ENCODE measurements at regions not wholly inside any gene's neighbourhood (a gene's known extent, or its start where the extent isn't known, plus 50 kb on each side); places are given as distances from the start of the nearest gene placed in this dataset.

DNA sequence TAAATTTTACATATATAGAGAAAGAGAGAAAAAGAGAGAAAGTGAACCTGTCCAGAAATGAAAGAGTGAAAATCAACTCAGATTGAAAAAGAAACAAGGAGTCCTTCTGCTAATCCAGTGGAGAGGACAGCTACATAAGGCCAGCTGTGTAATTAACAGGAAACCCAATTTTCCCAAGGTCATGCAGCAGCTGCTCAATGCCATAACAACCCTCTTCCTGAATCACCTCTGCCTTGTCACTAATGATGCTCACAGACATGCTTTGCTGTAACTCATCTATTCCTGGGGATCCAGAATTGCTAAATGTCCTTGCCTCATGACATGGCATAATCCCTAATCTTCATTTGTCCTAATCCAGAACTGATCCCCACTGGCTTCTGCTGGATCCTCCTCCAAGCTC lies 288.6 kb downstream of the NEBL start:
- Histone ChIP-seq H3K36me3 (ENCODE audit: control insufficient read depth in 2 of 2, insufficient read depth in 2 of 2, low read length in 1 of 2) (no peaks in the 10 kb centered on the region), H3K9me3 (ENCODE audit: control insufficient read depth in 2 of 2, insufficient read depth in 1 of 2, low read length in 1 of 2) (no peaks in the 10 kb centered on the region), H3K27me3 (ENCODE audit: control insufficient read depth in 2 of 2, insufficient read depth in 1 of 2, low read length in 1 of 2) (no peaks in the 10 kb centered on the region), H3K4me3 (ENCODE audit: low read length in 2 of 2) (no peak overlapping the region), H3K4me1 (ENCODE audit: control insufficient read depth in 2 of 2, insufficient read depth in 2 of 2, low read length in 2 of 2) (no peaks in the 10 kb centered on the region), H3K27ac (ENCODE audit: low read depth in 1 of 2, low read length in 1 of 2) (no peak overlapping the region)
- no peak for DNase-seq (ENCODE audit: low read depth in 6 of 9, low spot score in 9 of 9)

DNA sequence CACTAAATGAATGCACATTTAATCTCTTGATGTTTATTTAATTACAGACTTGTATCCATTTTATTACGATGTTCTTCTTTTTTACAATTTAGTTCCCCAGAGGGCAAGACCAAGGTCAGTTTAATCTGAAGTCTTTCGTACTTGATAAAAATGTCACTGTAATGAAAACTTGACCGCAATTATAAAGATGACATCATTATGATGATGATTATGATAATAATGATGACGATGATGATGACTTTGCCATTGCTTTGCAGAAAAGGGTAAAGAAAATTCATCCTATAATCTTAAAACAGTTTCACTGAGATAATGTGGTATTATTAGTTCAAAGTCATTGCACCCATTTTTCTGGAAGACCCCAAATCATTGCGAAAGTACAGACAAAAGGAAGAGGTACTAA lies 290.1 kb downstream of the NEBL start:
- no peak overlapping the region for H3K4me3 ChIP-seq (ENCODE audit: low read length in 2 of 2)
- WGBS: 95% methylated on average over 5 of the region's 5 CpGs
- H3K27me3 ChIP-seq (ENCODE audit: control insufficient read depth in 2 of 2, insufficient read depth in 1 of 2, low read length in 1 of 2): no peaks in the 10 kb centered on the region
- H3K9me3 ChIP-seq (ENCODE audit: control insufficient read depth in 2 of 2, insufficient read depth in 1 of 2, low read length in 1 of 2): no peaks in the 10 kb centered on the region
- no peak overlapping the region for H3K27ac ChIP-seq (ENCODE audit: low read depth in 1 of 2, low read length in 1 of 2)
- H3K36me3 ChIP-seq (ENCODE audit: control insufficient read depth in 2 of 2, insufficient read depth in 2 of 2, low read length in 1 of 2): no peaks in the 10 kb centered on the region
- no peaks in the 10 kb centered on the region for H3K4me1 ChIP-seq (ENCODE audit: control insufficient read depth in 2 of 2, insufficient read depth in 2 of 2, low read length in 2 of 2)
- no peak for DNase-seq (ENCODE audit: low read depth in 6 of 9, low spot score in 9 of 9)

DNA sequence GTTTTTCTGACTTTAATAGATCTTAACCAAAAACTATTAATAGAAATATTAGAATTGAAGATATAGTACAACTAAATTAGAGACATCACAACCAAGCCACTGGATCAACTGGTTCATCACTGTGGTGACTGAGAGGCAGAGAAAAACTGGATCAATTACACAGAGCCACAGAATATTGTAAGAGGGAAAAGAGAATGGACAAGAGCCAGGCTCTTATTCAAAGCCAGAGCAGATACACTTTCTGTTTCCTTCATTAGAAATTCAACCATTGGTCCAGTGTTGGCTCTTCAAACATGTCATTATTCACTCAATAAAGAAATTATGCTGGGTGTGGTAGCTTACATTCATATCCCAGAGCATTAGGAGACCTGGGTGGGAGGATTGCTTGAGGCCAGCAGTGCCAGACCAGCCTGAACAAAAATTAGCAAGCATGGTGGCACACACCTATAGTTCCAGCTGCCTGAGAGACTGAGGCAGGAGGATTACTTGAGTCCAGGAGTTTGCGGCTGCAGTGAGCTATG lies 295.1 kb downstream of the NEBL start:
- no peaks in the 10 kb centered on the region for H3K4me1 ChIP-seq (ENCODE audit: control insufficient read depth in 2 of 2, insufficient read depth in 2 of 2, low read length in 2 of 2)
- no peaks in the 10 kb centered on the region for H3K27me3 ChIP-seq (ENCODE audit: control insufficient read depth in 2 of 2, insufficient read depth in 1 of 2, low read length in 1 of 2)
- H3K4me3 ChIP-seq (ENCODE audit: low read length in 2 of 2): no peak overlapping the region
- no peaks in the 10 kb centered on the region for H3K36me3 ChIP-seq (ENCODE audit: control insufficient read depth in 2 of 2, insufficient read depth in 2 of 2, low read length in 1 of 2)
- no peak overlapping the region for H3K27ac ChIP-seq (ENCODE audit: low read depth in 1 of 2, low read length in 1 of 2)
- 95% methylated on average over 1 of the region's 1 CpG for WGBS
- no peaks in the 10 kb centered on the region for H3K9me3 ChIP-seq (ENCODE audit: control insufficient read depth in 2 of 2, insufficient read depth in 1 of 2, low read length in 1 of 2)
- no peak for DNase-seq (ENCODE audit: low read depth in 6 of 9, low spot score in 9 of 9)

DNA sequence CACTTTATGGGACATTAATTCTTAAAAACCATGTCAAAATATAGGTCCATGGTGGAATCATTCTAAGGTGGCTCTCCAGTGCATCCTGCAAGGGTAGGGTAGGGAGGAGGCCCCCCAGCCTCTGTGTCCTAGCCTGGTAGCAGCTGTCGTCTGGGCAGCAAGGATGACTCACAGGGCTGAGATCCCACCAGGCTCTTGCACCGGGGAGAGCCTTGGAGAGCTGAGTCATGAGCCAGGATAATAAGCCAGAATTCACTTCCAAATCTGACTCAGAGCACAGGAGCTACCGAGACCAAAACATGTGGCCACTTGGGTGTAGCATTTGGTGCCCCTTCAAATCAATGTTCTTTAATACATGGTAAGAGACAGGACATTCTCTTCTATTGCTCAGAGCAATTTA lies 298.5 kb downstream of the NEBL start:
- DNase-seq (ENCODE audit: low read depth in 6 of 9, low spot score in 9 of 9): no peak
- H3K36me3 ChIP-seq (ENCODE audit: control insufficient read depth in 2 of 2, insufficient read depth in 2 of 2, low read length in 1 of 2): no peaks in the 10 kb centered on the region
- no peaks in the 10 kb centered on the region for H3K27me3 ChIP-seq (ENCODE audit: control insufficient read depth in 2 of 2, insufficient read depth in 1 of 2, low read length in 1 of 2)
- H3K9me3 ChIP-seq (ENCODE audit: control insufficient read depth in 2 of 2, insufficient read depth in 1 of 2, low read length in 1 of 2): no peaks in the 10 kb centered on the region
- no peak overlapping the region for H3K27ac ChIP-seq (ENCODE audit: low read depth in 1 of 2, low read length in 1 of 2)
- H3K4me1 ChIP-seq (ENCODE audit: control insufficient read depth in 2 of 2, insufficient read depth in 2 of 2, low read length in 2 of 2): no peaks in the 10 kb centered on the region
- no peak overlapping the region for H3K4me3 ChIP-seq (ENCODE audit: low read length in 2 of 2)
- WGBS: 86% methylated on average over 3 of the region's 3 CpGs

DNA sequence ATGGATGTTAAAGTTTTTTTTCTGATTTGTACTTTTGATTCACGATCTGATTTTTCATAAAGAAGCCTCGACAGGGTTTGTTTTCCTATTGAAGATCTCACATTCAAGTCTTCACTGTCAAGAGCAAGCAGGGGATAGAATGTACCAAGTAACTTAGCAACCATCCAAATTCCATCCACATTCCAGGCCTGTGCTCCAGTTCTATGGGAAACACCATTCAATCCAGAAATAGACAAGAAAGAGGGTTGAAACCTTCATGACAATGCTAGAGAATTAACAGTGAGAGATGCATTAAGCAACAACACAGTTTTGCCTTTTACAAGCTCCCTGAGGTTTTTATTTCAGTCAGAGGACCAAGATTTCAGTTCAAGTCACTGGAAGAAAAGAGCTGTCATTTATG lies 300.2 kb downstream of the NEBL start:
- DNase-seq (ENCODE audit: low read depth in 6 of 9, low spot score in 9 of 9): no peak
- no peak overlapping the region for H3K27ac ChIP-seq (ENCODE audit: low read depth in 1 of 2, low read length in 1 of 2)
- WGBS: 85% methylated on average over 2 of the region's 2 CpGs
- H3K36me3 ChIP-seq (ENCODE audit: control insufficient read depth in 2 of 2, insufficient read depth in 2 of 2, low read length in 1 of 2): no peaks in the 10 kb centered on the region
- no peak overlapping the region for H3K4me3 ChIP-seq (ENCODE audit: low read length in 2 of 2)
- no peaks in the 10 kb centered on the region for H3K4me1 ChIP-seq (ENCODE audit: control insufficient read depth in 2 of 2, insufficient read depth in 2 of 2, low read length in 2 of 2)
- no peaks in the 10 kb centered on the region for H3K27me3 ChIP-seq (ENCODE audit: control insufficient read depth in 2 of 2, insufficient read depth in 1 of 2, low read length in 1 of 2)
- H3K9me3 ChIP-seq (ENCODE audit: control insufficient read depth in 2 of 2, insufficient read depth in 1 of 2, low read length in 1 of 2): no peaks in the 10 kb centered on the region

DNA sequence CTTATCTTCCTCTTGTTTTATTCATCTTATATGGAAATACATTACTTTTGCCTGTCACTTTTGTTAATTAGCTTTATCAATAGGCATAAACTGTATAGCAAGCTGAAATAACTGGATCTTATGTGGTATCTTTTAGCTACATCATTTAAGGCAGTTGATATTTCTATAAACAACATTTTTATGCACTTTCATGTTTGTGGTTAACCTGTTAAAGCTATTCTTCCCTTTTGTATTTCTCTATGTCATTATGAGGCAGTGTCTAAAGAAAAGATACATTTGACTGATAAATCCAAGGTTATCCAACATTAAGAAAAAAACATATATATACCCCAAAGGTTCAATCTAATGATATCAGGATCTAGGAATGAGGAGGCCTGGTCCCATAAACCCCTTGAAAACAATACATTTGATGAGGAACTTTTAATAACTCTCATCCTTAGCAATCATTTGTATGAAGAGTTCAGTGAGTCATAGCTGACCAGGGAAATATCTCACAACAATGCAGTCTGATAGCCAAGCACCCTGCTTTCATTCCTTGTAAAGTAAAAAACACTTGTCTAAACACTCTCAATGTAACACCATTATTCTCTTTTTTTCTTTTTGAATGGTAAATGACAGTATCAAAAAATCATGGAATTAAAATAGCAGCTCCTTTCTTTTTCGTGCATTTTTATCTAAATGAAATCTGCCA lies 300.9 kb downstream of the NEBL start:
- DNase-seq (ENCODE audit: low read depth in 6 of 9, low spot score in 9 of 9): no peak
- no peaks in the 10 kb centered on the region for H3K27me3 ChIP-seq (ENCODE audit: control insufficient read depth in 2 of 2, insufficient read depth in 1 of 2, low read length in 1 of 2)
- no peak overlapping the region for H3K27ac ChIP-seq (ENCODE audit: low read depth in 1 of 2, low read length in 1 of 2)
- no peaks in the 10 kb centered on the region for H3K4me1 ChIP-seq (ENCODE audit: control insufficient read depth in 2 of 2, insufficient read depth in 2 of 2, low read length in 2 of 2)
- 89% methylated on average over 1 of the region's 1 CpG for WGBS
- no peak overlapping the region for H3K4me3 ChIP-seq (ENCODE audit: low read length in 2 of 2)
- no peaks in the 10 kb centered on the region for H3K36me3 ChIP-seq (ENCODE audit: control insufficient read depth in 2 of 2, insufficient read depth in 2 of 2, low read length in 1 of 2)
- H3K9me3 ChIP-seq (ENCODE audit: control insufficient read depth in 2 of 2, insufficient read depth in 1 of 2, low read length in 1 of 2): no peaks in the 10 kb centered on the region

DNA sequence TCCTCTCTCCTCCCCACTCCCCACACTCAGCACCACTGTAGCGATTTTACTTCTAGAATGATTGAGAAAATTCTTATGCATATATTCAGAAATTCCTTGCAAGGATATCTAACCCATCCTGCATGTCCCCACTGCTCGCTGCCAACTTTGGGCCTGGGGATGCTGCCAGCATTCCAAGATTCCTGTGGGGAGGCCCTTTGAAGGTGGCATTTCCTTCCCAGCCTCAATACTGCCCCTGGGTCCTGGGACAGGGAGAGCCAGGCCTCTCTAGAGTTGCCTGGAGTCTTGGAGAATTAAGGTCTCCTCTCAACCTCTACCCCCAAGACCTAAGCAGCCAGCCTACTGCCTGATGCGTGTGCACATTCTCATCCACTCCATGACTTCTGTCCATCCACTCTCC lies 303.5 kb downstream of the NEBL start:
- Histone ChIP-seq H3K4me3 (ENCODE audit: low read length in 2 of 2) (no peak overlapping the region), H3K36me3 (ENCODE audit: control insufficient read depth in 2 of 2, insufficient read depth in 2 of 2, low read length in 1 of 2) (no peaks in the 10 kb centered on the region), H3K27me3 (ENCODE audit: control insufficient read depth in 2 of 2, insufficient read depth in 1 of 2, low read length in 1 of 2) (no peaks in the 10 kb centered on the region), H3K27ac (ENCODE audit: low read depth in 1 of 2, low read length in 1 of 2) (no peak overlapping the region), H3K9me3 (ENCODE audit: control insufficient read depth in 2 of 2, insufficient read depth in 1 of 2, low read length in 1 of 2) (no peaks in the 10 kb centered on the region), H3K4me1 (ENCODE audit: control insufficient read depth in 2 of 2, insufficient read depth in 2 of 2, low read length in 2 of 2) (no peaks in the 10 kb centered on the region)
- DNase-seq (ENCODE audit: low read depth in 6 of 9, low spot score in 9 of 9): no peak
- 92% methylated on average over 3 of the region's 3 CpGs for WGBS

DNA sequence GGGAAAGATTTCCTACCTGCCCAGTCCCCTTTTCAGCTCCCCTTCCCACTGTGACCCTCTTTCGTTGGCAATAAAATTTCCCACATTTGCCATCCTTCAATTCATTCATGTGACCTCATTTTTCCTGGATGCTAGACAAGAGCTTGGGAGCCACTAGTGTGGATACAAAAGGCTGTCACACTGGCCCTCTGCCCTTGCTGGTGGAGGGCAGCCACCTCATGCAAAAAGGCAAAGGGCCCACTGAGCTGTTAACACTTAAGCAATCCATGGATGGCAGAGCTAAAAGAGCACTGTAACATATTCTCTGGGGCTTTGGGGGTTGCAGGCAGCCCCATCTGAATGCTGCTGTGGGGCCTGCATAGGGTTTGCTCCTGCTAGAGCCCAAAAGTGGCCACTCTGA lies 315.1 kb downstream of the NEBL start:
- peaks cover 0 to 3% of the 10 kb centered on the region in 2 donors for H3K9me3 ChIP-seq (ENCODE audit: control insufficient read depth in 2 of 2, insufficient read depth in 1 of 2, low read length in 1 of 2)
- no peaks in the 10 kb centered on the region for H3K36me3 ChIP-seq (ENCODE audit: control insufficient read depth in 2 of 2, insufficient read depth in 2 of 2, low read length in 1 of 2)
- WGBS: 92% methylated on average over 1 of the region's 1 CpG
- H3K27ac ChIP-seq (ENCODE audit: low read depth in 1 of 2, low read length in 1 of 2): no peak overlapping the region
- no peak for DNase-seq (ENCODE audit: low read depth in 6 of 9, low spot score in 9 of 9)
- H3K4me1 ChIP-seq (ENCODE audit: control insufficient read depth in 2 of 2, insufficient read depth in 2 of 2, low read length in 2 of 2): no peaks in the 10 kb centered on the region
- H3K27me3 ChIP-seq (ENCODE audit: control insufficient read depth in 2 of 2, insufficient read depth in 1 of 2, low read length in 1 of 2): no peaks in the 10 kb centered on the region
- no peak overlapping the region for H3K4me3 ChIP-seq (ENCODE audit: low read length in 2 of 2)

DNA sequence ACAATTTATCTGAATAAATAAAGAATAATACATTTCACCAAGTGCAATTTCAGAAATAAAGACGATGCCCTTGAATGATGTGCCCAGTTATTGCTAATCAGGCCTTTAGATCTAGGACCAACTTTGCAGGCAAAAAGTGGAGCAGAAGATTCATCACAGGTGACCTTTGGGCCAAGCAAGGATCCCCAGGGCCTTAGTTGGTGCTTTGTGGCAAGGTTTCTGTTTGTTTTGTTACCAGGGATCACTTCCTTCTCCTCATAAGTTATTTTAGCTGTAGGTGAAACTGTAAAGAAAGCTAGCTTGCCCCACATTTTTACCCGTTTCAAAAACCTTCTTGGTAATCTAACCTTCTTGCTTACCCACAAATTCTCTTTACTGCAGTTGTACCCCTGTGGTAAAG lies 323.2 kb downstream of the NEBL start:
- 77% methylated on average over 2 of the region's 2 CpGs for WGBS
- Histone ChIP-seq H3K27ac (ENCODE audit: low read depth in 1 of 2, low read length in 1 of 2) (no peak overlapping the region), H3K4me3 (ENCODE audit: low read length in 2 of 2) (no peak overlapping the region), H3K4me1 (ENCODE audit: control insufficient read depth in 2 of 2, insufficient read depth in 2 of 2, low read length in 2 of 2) (no peaks in the 10 kb centered on the region), H3K27me3 (ENCODE audit: control insufficient read depth in 2 of 2, insufficient read depth in 1 of 2, low read length in 1 of 2) (no peaks in the 10 kb centered on the region), H3K9me3 (ENCODE audit: control insufficient read depth in 2 of 2, insufficient read depth in 1 of 2, low read length in 1 of 2) (no peaks in the 10 kb centered on the region), H3K36me3 (ENCODE audit: control insufficient read depth in 2 of 2, insufficient read depth in 2 of 2, low read length in 1 of 2) (no peaks in the 10 kb centered on the region)
- DNase-seq (ENCODE audit: low read depth in 6 of 9, low spot score in 9 of 9): no peak

All from thymus (tissue), 11 donors.